ENCODE measurements at regions not wholly inside any gene's neighbourhood (a gene's known extent, or its start where the extent isn't known, plus 50 kb on each side); places are given as distances from the start of the nearest gene placed in this dataset.

DNA sequence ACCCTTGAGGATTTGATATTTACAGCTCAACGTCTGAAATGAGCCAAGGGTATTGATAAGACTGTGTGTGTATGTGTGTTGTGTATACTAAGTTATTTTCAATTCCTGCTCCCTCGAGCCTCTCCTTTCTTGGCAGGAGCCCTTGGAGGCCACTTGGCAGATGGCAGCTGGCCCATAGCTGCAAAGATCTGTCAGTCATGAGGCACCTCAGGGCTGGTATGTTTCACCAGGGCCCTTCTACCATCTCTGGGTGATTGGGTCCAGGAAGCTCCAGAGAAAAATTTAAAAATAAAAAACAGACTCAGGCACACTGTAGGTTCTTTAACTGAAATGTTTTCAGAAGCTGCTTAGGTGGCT lies 355.7 kb downstream of the HAPSTR1 start:
- H3K4me3 ChIP-seq (ENCODE audit: low read depth, low read length), result no peak overlapping the region
- TF ChIP-seq, protein P1, sequence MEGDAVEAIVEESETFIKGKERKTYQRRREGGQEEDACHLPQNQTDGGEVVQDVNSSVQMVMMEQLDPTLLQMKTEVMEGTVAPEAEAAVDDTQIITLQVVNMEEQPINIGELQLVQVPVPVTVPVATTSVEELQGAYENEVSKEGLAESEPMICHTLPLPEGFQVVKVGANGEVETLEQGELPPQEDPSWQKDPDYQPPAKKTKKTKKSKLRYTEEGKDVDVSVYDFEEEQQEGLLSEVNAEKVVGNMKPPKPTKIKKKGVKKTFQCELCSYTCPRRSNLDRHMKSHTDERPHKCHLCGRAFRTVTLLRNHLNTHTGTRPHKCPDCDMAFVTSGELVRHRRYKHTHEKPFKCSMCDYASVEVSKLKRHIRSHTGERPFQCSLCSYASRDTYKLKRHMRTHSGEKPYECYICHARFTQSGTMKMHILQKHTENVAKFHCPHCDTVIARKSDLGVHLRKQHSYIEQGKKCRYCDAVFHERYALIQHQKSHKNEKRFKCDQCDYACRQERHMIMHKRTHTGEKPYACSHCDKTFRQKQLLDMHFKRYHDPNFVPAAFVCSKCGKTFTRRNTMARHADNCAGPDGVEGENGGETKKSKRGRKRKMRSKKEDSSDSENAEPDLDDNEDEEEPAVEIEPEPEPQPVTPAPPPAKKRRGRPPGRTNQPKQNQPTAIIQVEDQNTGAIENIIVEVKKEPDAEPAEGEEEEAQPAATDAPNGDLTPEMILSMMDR (conservative IDR thresholded peaks at IDR 0.05; ENCODE audit: low read depth, low read length), result no peak
- DNase-seq (ENCODE audit: low read depth), result no peak

DNA sequence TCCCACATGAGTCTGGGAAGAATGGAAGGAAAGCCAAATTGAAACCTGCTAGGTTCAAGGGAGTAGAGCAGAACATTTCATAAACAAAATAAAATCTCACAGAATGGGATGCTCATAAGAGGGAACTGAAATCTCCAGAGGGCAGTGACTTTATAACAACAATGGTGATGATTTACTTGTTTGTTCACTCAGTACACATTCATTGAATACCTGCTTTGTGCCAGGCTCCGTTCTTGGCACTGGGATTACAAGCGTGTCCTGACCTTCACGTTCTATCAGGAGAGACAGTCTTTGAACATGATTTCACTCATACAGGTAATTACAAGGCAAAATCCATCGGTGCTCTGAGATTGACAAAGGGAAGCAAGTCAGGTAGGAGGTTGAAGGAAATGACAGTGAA lies 356.3 kb downstream of the HAPSTR1 start:
- H3K4me3 ChIP-seq (ENCODE audit: low read depth, low read length), result no peak overlapping the region
- TF ChIP-seq, protein P1 (conservative IDR thresholded peaks at IDR 0.05; ENCODE audit: low read depth, low read length), result no peak
- DNase-seq (ENCODE audit: low read depth), result no peak

DNA sequence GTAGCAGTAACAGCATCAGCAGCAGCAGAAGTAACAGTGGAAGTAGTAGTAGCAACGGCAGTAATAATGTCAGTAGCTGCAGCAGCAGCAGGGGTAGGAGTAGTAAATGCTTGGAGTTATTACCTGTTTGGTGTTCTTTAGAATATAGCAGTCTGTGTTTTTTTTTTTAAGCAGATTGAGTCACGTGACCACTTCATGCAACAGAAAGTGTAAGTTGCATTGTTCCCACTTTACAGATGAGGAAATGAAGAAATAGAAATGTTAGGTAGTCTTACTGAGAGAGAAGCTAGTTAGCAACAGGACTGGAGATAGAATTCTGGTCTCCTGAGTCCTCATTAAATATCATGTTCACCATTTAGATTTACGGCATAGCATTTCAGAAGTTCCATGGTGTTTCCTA lies 358.2 kb downstream of the HAPSTR1 start:
- TF ChIP-seq, protein P1 (conservative IDR thresholded peaks at IDR 0.05; ENCODE audit: low read depth, low read length), result no peak
- no peak for DNase-seq (ENCODE audit: low read depth)
- H3K4me3 ChIP-seq (ENCODE audit: low read depth, low read length), result no peak overlapping the region

DNA sequence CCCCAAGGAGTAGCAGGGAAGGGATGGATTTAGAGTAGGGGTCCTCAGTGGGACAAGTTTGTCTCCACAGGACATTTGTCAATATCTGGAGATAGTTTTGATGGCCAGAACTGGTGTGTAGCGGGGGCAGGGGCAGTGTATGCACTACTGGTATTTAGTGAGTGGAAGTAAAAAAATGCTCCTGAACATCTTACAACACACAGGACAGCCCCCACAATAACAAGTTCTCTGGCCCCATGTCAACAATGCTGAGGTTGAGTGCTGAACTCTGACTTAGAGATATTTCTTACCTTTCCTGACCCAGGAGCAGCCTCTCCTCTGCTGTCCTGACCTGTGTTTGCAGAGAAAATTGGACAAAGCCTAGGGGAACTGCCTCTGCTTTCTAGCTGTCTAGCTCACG lies 365.8 kb downstream of the HAPSTR1 start:
- TF ChIP-seq, protein P1 (conservative IDR thresholded peaks at IDR 0.05; ENCODE audit: low read depth, low read length), result no peak
- no peak for DNase-seq (ENCODE audit: low read depth)
- no peak overlapping the region for H3K4me3 ChIP-seq (ENCODE audit: low read depth, low read length)

DNA sequence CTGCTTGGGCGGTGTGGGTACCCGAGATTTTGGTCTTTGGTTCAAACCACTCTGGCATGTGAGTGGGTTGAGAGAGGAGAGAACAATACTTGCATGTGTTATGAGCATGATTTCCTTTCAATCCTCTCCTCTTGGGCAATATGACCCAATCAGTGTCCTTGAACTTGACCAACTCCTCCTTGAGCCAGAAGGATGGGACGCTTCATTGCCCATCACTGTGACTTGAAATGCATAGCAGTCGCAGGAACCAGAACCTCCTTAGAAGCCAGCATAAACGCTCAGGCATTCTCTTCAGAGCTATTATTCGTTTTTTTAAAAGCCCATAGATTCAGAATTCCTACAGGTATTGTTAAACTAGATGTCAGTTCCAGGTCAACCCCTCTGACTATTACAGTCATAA lies 367.4 kb downstream of the HAPSTR1 start:
- DNase-seq (ENCODE audit: low read depth), result no peak
- TF ChIP-seq, protein P1 (conservative IDR thresholded peaks at IDR 0.05; ENCODE audit: low read depth, low read length), result no peak
- H3K4me3 ChIP-seq (ENCODE audit: low read depth, low read length), result no peak overlapping the region

DNA sequence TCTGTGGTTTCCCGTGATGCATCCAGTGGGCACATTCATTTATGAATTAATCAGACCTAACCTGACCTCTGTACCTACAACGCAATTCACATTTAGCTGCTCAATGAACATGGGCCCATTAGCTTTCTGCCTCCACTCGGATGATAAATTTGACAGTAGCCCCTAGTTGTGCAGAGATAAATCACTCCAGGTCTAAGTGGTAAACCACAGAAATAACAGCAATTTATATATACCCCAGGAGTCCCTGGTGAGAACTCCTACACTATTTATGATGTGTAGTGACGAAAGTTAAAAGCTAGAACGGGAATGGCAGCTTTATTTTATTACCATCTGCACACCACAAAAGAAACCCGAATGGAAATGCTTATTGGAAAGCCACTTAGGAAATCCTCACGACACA lies 371.5 kb downstream of the HAPSTR1 start:
- TF ChIP-seq, protein P1 (conservative IDR thresholded peaks at IDR 0.05; ENCODE audit: low read depth, low read length), result no peak
- DNase-seq (ENCODE audit: low read depth), result no peak
- H3K4me3 ChIP-seq (ENCODE audit: low read depth, low read length), result no peak overlapping the region

DNA sequence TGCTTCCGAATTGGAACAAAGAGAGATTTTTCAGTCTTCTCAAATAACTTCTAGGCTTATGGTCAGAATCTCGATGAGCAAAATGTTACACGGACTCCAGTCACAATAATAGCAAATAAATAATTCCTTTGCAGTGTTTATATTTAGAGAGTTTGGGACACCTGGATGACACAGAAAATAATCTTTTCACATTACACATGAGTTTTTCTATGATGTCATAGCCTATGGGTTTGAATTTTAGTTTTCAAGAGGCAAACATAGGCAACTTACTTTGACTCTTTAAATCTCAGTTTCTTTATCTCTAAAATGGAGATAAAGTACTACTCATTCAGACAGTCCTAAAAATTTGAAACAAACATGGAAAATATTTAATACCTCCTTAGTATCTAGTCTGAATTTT lies 372.0 kb downstream of the HAPSTR1 start:
- no peak for DNase-seq (ENCODE audit: low read depth)
- TF ChIP-seq, protein P1 (conservative IDR thresholded peaks at IDR 0.05; ENCODE audit: low read depth, low read length), result no peak
- no peak overlapping the region for H3K4me3 ChIP-seq (ENCODE audit: low read depth, low read length)
